NB4 (cell line): ENCODE measurements at regions not wholly inside any gene's neighbourhood (a gene's known extent, or its start where the extent isn't known, plus 50 kb on each side); places are given as distances from the start of the nearest gene placed in this dataset.

Experiments
- POLR2A ChIP-seq: IDR thresholded peaks from 2 replicates; pipeline ENCODE4 v1.6.1; 2011; ENCODE audit warnings: mild to moderate bottlenecking; ENCODE audit not compliant: insufficient read length; ENCODE audit errors: extremely low read depth
- TF ChIP-seq, protein P1 (sequence below): IDR thresholded peaks from one replicate; pipeline ENCODE4 v1.5.1; 2012; ENCODE audit warnings: low read depth, low read length
- TF ChIP-seq, protein P2 (sequence below): IDR thresholded peaks from 2 replicates; pipeline ENCODE4 v1.6.1; 2011; ENCODE audit warnings: low read depth, low read length

- TF ChIP-seq, protein P1, sequence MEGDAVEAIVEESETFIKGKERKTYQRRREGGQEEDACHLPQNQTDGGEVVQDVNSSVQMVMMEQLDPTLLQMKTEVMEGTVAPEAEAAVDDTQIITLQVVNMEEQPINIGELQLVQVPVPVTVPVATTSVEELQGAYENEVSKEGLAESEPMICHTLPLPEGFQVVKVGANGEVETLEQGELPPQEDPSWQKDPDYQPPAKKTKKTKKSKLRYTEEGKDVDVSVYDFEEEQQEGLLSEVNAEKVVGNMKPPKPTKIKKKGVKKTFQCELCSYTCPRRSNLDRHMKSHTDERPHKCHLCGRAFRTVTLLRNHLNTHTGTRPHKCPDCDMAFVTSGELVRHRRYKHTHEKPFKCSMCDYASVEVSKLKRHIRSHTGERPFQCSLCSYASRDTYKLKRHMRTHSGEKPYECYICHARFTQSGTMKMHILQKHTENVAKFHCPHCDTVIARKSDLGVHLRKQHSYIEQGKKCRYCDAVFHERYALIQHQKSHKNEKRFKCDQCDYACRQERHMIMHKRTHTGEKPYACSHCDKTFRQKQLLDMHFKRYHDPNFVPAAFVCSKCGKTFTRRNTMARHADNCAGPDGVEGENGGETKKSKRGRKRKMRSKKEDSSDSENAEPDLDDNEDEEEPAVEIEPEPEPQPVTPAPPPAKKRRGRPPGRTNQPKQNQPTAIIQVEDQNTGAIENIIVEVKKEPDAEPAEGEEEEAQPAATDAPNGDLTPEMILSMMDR, result no peak
- TF ChIP-seq POLR2A, result no peak
- TF ChIP-seq, protein P2, sequence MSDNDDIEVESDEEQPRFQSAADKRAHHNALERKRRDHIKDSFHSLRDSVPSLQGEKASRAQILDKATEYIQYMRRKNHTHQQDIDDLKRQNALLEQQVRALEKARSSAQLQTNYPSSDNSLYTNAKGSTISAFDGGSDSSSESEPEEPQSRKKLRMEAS, result no peak
Measured at GRCh38 chr16:86872131-86872530, 293.8 kb downstream of the FOXL1 start.
